Natural killer cell (primary cell): ENCODE measurements at regions not wholly inside any gene's neighbourhood (a gene's known extent, or its start where the extent isn't known, plus 50 kb on each side); places are given as distances from the start of the nearest gene placed in this dataset.

Source experiments
- ATAC-seq, 3 donors: fragments of 150-1000 bp in 2 of 3; fragments of 200-7000 bp in 1 of 3; cut with Tn5 transposase; 1 replicate in 1 of 3; 2 replicates in 2 of 3; pipeline ENCODE4 v1.10.0; 2021; ENCODE audit warnings: mild to moderate bottlenecking in 2 of 3, moderate library complexity in 2 of 3
- DNase-seq, 2 donors: peaks; one replicate each; pipeline versions ENCODE4 v3.0.0 to v3.0.0-alpha.2; 2013 to 2021; ENCODE audit warnings: mixed read lengths in 1 of 2
- H3K27ac ChIP-seq: one replicate; pipeline ENCODE4 v1.5.1; 2013; ENCODE audit warnings: mild to moderate bottlenecking, low read length
- H3K27me3 ChIP-seq: one replicate; pipeline ENCODE4 v1.6.1; 2013; ENCODE audit warnings: low read length; ENCODE audit not compliant: control insufficient read depth, insufficient read depth
- H3K36me3 ChIP-seq: one replicate; pipeline ENCODE4 v1.6.1; 2013; ENCODE audit warnings: low read length; ENCODE audit not compliant: control insufficient read depth, insufficient read depth
- H3K4me1 ChIP-seq: one replicate; pipeline ENCODE4 v1.6.1; 2013; ENCODE audit warnings: low read length; ENCODE audit not compliant: control insufficient read depth, insufficient read depth
- H3K4me3 ChIP-seq: one replicate; pipeline ENCODE4 v1.5.1; 2013; ENCODE audit warnings: low read length
- H3K9me3 ChIP-seq: one replicate; pipeline ENCODE4 v1.6.1; 2013; ENCODE audit warnings: low read length; ENCODE audit not compliant: control insufficient read depth, insufficient read depth
- H3K27ac Mint-ChIP-seq, 2 donors: one replicate each; pipeline ENCODE4 v1.8.0; 2022; ENCODE audit warnings: mild to moderate bottlenecking in 2 of 2, mixed read lengths in 2 of 2, moderate library complexity in 1 of 2
- H3K27me3 Mint-ChIP-seq, 2 donors: one replicate each; pipeline ENCODE4 v1.8.0; 2022; ENCODE audit warnings: low read depth in 2 of 2, mixed read lengths in 2 of 2
- H3K36me3 Mint-ChIP-seq: one replicate; pipeline ENCODE4 v1.8.0; 2022; ENCODE audit warnings: mixed read lengths
- H3K4me1 Mint-ChIP-seq, 2 donors: one replicate each; pipeline ENCODE4 v1.8.0; 2022; ENCODE audit warnings: mixed read lengths in 2 of 2
- H3K4me3 Mint-ChIP-seq: one replicate; pipeline ENCODE4 v1.8.0; 2022; ENCODE audit warnings: mild to moderate bottlenecking, moderate library complexity, mixed read lengths
- H3K9me3 Mint-ChIP-seq, 2 donors: one replicate each; pipeline ENCODE4 v1.8.0; 2022; ENCODE audit warnings: mixed read lengths in 2 of 2
- WGBS: methylation state at CpG from one replicate; pipeline ENCODE4 v1.1.7; 2013; ENCODE audit warnings: missing lambda C conversion rate; ENCODE audit not compliant: insufficient coverage; 5-methylcytosine and 5-hydroxymethylcytosine counted together
- intact Hi-C: fragments of 100-400 bp; cut with micrococcal nuclease; formaldehyde crosslinking; loops from one replicate; pipeline ENCODE4 v1.14.2; 2022
- TF ChIP-seq, protein P1 (sequence below): fragments of 200-600 bp; IDR thresholded peaks from one replicate; pipeline ENCODE4 v1.8.0; 2022; ENCODE audit warnings: antibody characterized with exemption

- Histone ChIP-seq H3K4me3 (no peak overlapping the region), H3K27me3 (no peaks in the 10 kb centered on the region), H3K4me1 (no peaks in the 10 kb centered on the region), H3K27ac (no peak overlapping the region), H3K36me3 (no peaks in the 10 kb centered on the region), H3K9me3 (no peaks in the 10 kb centered on the region)
- Mint-ChIP-seq H3K9me3 (no peaks in the 10 kb centered on the region), H3K27ac (no peak overlapping the region), H3K27me3 (peaks cover 4 to 7% of the 10 kb centered on the region in 2 donors), H3K4me1 (no peaks in the 10 kb centered on the region), H3K4me3 (no peak overlapping the region), H3K36me3 (no peaks in the 10 kb centered on the region)
- intact Hi-C loops, result no loop called here
- WGBS, result 94% methylated on average over 5 of the region's 5 CpGs
- no peak for ATAC-seq
- TF ChIP-seq, protein P1, sequence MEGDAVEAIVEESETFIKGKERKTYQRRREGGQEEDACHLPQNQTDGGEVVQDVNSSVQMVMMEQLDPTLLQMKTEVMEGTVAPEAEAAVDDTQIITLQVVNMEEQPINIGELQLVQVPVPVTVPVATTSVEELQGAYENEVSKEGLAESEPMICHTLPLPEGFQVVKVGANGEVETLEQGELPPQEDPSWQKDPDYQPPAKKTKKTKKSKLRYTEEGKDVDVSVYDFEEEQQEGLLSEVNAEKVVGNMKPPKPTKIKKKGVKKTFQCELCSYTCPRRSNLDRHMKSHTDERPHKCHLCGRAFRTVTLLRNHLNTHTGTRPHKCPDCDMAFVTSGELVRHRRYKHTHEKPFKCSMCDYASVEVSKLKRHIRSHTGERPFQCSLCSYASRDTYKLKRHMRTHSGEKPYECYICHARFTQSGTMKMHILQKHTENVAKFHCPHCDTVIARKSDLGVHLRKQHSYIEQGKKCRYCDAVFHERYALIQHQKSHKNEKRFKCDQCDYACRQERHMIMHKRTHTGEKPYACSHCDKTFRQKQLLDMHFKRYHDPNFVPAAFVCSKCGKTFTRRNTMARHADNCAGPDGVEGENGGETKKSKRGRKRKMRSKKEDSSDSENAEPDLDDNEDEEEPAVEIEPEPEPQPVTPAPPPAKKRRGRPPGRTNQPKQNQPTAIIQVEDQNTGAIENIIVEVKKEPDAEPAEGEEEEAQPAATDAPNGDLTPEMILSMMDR, result no peak
- no peak for DNase-seq
Measured at GRCh38 chr14:94682736-94683135, 70.5 kb downstream of the SERPINA3 start.

GRCh38 chr14:94682061-94682516, 69.9 kb downstream of the SERPINA3 start:
- Histone ChIP-seq H3K4me3 (no peak overlapping the region), H3K27me3 (no peaks in the 10 kb centered on the region), H3K4me1 (no peaks in the 10 kb centered on the region), H3K27ac (no peak overlapping the region), H3K9me3 (no peaks in the 10 kb centered on the region), H3K36me3 (no peaks in the 10 kb centered on the region)
- Mint-ChIP-seq H3K27ac (no peak overlapping the region), H3K27me3 (peaks cover 4 to 7% of the 10 kb centered on the region in 2 donors), H3K4me1 (no peaks in the 10 kb centered on the region), H3K9me3 (no peaks in the 10 kb centered on the region), H3K4me3 (no peak overlapping the region), H3K36me3 (no peaks in the 10 kb centered on the region)
- intact Hi-C loops, result no loop called here
- ATAC-seq (no peak), DNase-seq (no peak)
- TF ChIP-seq, protein P1, result no peak
- 77% methylated on average over 14 of the region's 14 CpGs for WGBS

DNA sequence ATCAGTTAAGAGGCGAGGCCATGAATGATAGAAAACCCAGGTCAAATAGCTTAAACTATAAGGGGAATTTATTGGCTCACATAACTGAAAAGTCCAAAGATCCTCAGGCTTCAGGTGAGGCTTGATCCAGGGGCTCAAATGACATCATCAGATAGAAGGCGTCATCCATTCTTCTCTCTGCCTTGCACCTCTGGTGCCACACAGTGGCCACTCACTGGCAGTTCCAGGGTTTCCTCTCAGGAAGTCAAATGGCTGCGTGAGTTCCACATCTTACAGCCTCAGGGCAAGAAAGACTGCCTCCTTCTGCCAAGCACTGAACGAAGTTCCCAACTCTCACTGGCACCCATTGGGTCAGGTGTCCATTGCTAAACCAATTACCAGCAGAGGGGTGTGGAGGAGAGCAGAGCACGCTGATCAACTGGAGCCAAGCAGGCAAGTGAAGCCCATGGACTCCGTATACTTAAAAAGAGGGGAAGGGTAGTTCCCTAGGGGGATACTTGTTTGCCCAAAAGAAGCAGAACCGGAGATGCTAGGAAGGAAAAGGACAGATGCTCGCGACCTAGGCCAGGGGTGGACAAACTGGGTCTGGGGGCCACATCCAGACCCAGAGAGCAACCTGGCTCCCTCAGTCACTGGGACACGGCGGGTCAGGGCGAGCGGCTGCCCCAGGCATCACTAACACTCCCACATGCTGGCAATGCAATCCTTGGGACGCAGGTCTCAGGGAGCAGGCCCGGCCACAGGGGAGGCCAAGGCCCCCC, 69.3 kb downstream of the SERPINA3 start:
- intact Hi-C loops, result no loop called here
- TF ChIP-seq, protein P1, result no peak

DNA sequence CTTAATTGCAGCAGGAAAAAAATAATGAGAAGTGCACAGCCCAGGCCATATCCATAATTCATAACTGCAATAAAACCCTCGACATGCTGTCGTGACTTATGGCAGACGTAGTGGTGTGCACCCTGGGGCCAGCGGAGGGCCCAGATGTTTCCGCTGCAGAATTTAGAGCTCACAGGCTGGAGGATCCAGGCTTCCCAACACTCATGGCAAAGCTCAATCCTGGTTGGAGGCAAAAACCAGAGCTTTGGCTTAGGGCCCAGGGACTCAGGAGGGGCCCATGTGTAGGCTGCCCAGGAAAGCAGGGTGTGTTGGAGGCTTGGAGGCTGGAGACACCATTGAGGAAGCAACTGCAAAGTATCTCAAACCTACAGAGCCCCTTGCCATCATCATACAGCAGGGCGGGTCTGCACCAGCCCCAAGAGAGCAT, 68.7 kb downstream of the SERPINA3 start:
- H3K27me3 ChIP-seq, result no peaks in the 10 kb centered on the region
- intact Hi-C loops, result no loop called here
- Mint-ChIP-seq H3K4me1 (no peaks in the 10 kb centered on the region), H3K9me3 (no peaks in the 10 kb centered on the region), H3K4me3 (no peak overlapping the region), H3K27me3 (peaks cover 5 to 8% of the 10 kb centered on the region in 2 donors), H3K27ac (no peak overlapping the region), H3K36me3 (no peaks in the 10 kb centered on the region)
- no peaks in the 10 kb centered on the region for H3K9me3 ChIP-seq
- H3K27ac ChIP-seq, result no peak overlapping the region
- WGBS, result 86% methylated on average over 6 of the region's 6 CpGs
- H3K4me3 ChIP-seq, result no peak overlapping the region
- TF ChIP-seq, protein P1, result no peak
- no peaks in the 10 kb centered on the region for H3K4me1 ChIP-seq
- DNase-seq (no peak), ATAC-seq (no peak)
- H3K36me3 ChIP-seq, result no peaks in the 10 kb centered on the region

More for the DNA sequence above, 69.3 kb downstream of the SERPINA3 start:
- H3K9me3 Mint-ChIP-seq, result no peaks in the 10 kb centered on the region
- DNase-seq, result no peak
- Histone ChIP-seq H3K9me3 (no peaks in the 10 kb centered on the region), H3K27ac (no peak overlapping the region), H3K36me3 (no peaks in the 10 kb centered on the region), H3K4me1 (no peaks in the 10 kb centered on the region), H3K4me3 (no peak overlapping the region), H3K27me3 (no peaks in the 10 kb centered on the region)
- H3K27me3 Mint-ChIP-seq, result peaks cover 4 to 7% of the 10 kb centered on the region in 2 donors
- 73% methylated on average over 15 of the region's 15 CpGs for WGBS
- H3K36me3 Mint-ChIP-seq, result no peaks in the 10 kb centered on the region
- no peak for ATAC-seq
- no peaks in the 10 kb centered on the region for H3K4me1 Mint-ChIP-seq
- no peak overlapping the region for H3K27ac Mint-ChIP-seq
- no peak overlapping the region for H3K4me3 Mint-ChIP-seq
